ENCODE measurements at regions not wholly inside any gene's neighbourhood (a gene's known extent, or its start where the extent isn't known, plus 50 kb on each side); places are given as distances from the start of the nearest gene placed in this dataset.
A peak's percentile ranks its signal among the peaks of the same experiment; 100 is the strongest.

DNA sequence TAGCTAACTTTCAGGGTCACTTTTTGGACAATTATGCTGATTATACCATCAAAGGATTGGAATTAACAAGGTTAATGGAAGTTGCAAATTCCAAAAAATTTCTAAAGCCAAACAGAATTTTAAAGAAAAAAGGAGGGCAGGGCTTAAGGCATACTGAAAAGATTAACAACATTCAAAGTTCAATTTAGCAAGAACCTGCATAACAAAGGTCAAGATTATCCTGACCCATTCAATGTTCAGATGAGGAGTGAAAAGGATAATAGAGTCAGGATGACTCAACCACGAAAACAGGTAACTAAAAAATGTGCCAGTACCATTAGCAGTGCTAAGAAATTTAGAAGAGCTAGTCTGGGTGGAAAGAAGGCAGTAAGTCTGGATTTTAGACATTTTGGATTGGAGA, 139.8 kb upstream of the HNMT start:
- no peak for DNase-seq (ENCODE audit: low read depth)

DNA sequence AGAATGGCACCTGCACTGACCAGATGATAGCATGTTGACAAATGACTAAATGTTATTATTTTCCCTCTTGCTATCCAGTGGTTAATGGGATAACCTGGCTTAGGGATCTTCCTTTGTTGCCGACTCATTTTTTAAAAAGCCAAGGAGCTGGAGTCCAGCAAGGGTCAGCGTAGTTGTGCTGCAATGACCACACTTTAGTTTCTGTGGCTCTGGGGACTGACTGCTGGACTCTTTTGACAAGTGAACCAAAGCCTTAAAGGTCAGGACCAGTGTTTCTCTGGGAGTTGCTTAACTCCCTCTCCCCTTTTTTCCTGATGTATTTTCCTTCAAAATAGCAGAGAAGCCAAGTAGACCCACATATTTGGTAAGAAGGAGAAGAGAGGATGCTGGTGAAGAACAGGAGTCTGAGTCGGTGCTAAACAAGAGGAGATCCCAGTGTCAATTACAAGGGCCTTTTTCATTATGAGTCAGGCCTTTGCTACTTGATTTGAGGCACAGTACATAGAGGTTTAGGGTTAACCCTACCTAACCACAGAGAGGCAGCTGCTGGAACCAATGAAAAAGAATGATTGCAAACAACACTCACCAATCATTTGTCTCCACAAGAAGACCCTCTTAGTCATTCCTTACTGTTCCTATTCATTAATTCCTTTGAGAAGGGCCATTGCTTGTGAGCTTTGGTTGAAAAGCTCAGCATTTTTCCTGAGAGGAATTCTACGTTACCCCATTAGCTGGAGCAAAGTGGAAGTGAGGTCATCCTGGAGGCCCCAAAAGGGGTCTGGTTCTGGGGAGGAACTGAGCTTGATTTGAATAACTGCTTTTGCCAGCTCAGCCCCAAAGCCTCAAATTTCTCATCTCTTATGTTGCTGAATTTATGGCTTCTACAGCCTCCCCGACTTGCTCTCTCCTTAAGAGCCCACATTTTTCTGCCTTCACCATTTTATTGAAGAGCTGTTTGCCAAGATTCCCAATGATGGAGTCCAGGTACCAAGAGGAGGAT, 137.6 kb upstream of the HNMT start:
- no peak for DNase-seq (ENCODE audit: low read depth)

DNA sequence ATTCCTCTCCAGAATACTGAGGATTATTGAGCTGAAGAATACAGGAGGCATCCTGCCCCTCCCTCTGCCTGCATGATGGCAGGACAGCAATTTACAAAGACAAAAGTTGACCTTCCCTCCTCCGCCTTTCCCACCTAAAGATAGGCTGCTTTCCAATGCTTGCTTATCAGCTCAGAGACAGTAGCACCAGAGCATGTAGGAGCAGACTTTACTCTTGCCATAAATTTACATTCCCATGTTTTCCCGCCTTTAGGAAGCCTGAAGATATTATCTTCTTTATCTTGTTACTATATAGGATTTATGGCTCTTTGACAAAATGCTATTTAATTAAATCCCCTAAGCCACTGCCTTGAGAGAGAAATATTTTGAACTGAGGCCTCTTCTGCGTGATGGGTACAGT, 135.6 kb upstream of the HNMT start:
- no peak for DNase-seq (ENCODE audit: low read depth)

DNA sequence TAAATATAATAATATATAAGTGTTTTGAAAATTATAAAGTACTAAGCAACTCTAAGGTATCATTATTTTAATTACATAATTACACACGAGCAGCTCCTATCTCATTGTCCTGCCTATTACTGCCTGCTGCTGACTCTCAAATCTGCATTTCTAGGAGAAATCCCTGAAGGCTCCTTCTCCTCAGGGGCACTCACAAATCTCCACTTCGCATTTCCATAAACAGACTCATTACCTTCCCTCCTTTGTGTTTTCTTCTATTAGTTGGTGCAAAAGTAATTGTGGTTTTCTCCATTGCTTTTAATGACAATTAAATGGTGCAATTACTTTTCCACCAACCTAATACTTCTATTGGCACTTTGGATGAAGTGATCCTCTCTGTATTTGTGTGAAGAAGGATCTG, 135.0 kb upstream of the HNMT start:
- DNase-seq (ENCODE audit: low read depth): no peak

DNA sequence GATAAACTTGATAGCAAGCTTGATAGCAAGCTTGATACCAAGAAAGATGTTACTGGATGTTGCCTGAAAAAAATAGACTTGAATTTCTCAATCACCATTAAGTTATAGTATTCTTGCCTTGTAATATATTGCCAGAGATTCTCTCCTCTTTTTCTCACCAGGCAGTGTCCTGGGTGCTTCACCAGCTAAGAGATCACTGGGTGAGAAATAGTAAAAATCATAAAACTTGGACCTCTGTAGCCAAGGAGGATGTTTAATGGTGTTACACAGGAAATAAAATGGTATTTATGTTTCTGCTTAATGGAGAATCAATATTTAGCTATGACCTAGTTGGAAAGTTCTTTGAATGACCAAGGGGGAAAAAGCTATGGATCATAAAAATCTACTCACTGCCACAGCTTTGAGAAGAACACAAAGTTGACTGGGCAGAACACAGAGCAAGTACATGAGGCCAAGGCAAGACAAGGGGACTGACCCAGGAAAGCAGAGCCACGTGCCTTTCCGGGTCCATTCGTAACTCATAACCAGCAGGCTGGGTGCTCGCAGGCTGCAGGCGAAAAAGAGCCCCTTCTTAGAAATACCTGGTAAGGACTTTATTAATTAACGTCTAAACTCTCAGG, 129.4 kb upstream of the HNMT start:
- DNase-seq (ENCODE audit: low read depth): no peak

DNA sequence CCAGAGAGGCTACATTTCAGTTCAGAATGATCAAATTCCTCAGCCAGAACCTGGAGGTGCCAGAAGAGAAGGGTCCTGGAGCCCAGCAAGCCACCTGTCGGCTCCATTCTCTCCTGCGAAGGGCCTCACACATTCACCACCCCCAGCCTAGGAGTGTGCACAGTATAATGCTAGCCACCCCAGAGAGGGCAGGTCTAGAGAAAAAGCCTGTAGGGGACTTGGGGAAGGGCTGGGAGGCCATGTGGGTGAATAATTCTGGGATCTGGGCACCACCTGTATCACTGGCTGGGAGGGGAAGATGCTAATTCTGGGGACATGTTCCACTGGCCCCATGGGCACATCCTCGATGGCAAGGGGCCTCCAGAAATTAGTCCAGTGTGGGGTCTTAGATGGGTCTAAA, 127.6 kb upstream of the HNMT start:
- DNase-seq (ENCODE audit: low read depth): no peak

DNA sequence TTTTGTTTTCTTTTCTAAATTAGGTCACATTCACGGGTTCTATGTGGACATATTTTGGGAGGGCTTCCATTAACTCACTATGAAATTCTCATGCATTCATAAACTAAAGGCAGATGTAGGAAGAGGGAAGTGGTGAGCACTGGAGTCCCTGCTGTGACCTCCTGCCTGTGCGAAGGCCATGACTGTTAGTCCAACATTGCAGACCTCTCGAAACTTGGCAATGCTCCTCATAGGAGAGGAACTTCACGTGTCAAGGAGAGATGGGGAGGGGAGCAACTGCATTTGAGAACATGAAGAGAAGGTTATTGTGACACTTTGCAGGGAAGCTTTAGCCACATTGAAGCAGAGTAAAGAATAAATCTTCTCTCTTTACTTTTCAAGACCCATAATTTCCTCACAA, 126.4 kb upstream of the HNMT start:
- DNase-seq (ENCODE audit: low read depth): no peak

DNA sequence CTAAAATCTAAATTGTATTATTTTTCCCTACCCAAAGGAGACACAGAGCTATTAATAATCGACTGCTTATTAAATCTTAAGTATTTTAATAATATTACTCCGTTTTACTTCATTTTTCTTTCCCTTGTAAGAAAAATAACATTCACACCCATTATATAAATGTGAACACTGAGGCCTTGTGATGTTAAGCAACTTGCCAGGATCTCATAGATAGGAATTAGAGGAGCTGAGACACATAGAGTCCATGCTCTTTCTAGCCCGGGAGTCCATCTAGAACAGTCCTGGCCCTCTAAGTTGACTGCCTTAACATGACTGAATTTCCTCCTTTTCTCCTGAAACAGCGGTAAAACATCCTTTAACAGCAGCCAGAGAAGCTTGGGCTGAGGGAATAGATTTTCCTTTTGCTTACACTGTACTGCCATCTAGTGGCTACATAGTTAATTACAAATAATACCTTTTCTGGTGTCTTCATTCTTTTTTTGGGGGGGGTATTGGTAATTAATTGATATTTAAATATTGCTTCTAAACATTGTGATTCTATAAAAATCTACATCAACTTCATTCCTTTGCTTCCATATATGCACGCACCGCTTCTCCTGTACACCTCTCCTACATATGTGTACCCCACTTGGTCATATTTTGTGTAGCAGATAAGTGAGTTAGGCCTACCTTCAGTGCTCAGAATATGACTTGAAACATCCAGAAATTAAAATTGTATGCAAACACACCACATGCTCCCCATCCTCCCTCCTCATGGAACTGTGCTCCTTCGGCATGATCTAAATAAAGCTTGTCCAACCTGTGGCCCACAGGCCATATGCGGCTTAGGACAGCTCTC, 125.8 kb upstream of the HNMT start:
- DNase-seq (ENCODE audit: low read depth): peak; percentile 60

DNA sequence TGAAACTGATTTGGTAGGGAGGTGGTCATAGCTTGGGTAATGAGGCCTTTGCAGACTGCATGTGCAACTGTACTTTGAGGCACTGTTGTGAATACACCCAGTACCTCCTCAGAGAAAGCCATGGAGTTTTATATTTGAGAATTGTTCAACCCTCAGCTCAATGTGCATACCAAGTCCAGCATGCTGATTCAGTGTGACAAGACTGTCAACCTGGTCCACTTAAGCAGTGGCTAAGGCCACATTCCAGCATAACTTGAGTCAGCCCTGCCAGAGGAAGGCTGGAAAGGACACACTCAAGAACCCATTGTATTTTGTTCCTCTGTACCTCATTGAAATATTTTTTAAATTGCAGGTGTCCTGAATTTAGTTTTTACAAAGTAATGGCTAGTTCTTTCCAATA, 121.8 kb upstream of the HNMT start:
- no peak for DNase-seq (ENCODE audit: low read depth)

DNA sequence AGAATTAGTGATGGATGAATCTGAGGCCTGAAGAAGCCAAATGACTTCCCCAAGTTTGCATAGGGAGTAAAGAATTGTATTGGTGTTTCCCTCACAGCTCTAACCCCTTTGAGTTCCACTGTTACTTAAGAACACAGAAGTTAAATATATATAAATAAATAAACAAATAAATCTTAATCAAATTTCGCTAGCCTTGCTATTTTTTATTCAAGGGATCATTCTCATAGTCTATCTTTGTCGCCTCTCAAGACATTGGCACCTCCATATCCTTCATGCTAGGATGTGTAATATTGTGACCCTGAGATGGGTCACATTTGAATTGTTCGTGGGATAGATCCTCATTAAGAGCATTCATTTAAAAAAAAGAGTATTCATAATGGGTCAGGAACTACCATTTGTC, 121.3 kb upstream of the HNMT start:
- DNase-seq (ENCODE audit: low read depth): no peak

DNA sequence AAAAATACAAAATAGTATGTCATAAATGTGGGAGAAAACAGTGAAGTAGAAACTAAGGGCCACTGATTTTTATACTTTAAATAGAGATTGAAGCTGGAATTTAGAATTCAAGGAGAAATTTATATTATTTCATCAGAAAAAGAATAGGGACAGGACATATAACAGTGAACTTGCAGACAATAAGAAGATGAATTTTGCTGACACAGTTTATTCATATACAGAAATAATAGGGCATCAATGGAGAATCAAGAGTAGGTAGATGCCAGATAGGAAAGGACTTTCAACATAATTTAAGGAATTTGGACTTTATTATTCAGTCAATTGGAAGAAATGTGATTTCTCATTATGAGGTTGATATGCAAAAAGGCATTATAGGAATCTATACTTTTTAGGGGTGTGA, 118.9 kb upstream of the HNMT start:
- DNase-seq (ENCODE audit: low read depth): no peak

DNA sequence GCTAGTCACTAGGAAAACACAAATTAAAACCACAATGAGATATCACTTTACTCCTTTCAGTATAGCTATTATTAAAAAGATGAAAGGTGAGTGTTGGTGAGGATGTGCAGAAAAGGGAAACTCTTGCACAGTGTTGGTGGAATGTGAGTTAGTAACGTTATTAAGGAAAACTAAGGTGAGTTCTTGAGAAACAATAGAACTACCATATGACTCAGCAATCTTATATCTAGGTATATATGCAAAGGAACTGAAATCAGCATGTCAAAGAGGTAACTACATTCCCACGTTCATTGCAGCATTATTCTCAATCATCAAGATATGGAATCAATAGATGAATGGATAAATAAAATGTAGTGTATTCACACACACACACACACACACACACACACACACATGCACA, 117.3 kb upstream of the HNMT start:
- no peak for DNase-seq (ENCODE audit: low read depth)

DNA sequence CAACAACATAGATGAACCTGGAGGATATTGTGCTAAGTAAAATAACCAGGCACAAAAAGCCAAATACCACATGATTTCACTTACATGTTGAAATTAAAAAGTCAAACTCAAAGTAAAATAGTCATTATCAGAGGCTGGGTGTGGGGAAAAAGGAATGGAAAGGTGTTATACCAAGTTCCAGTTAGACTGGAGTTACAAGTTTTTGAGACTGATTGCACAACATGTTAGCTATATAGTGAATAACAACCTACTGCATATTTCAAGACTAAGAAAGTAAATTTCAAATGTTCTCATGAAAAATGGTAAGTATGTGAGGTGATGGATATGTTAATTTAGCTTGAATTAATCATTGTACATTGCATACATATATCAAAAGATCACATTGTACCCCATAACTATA, 116.8 kb upstream of the HNMT start:
- no peak for DNase-seq (ENCODE audit: low read depth)

DNA sequence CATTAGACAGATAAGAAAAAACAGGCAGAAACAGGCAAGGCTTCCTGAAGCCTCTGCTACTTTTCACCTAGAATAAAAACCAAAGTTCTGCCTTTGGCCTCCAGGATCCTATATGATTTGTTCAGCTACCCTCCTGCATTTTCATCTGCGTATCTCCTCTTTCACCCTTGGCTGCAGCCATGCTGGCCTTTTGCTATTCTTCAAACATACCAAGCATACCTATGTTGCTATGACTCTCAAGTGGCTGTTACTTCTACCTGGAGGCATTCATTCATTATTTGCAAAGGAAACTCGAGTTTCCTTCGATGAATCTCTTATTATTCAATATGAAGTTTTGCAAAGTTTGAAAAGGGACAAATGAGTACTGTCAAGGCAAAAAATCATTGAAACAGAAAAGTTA, 106.4 kb upstream of the HNMT start:
- no peak for DNase-seq (ENCODE audit: low read depth)

DNA sequence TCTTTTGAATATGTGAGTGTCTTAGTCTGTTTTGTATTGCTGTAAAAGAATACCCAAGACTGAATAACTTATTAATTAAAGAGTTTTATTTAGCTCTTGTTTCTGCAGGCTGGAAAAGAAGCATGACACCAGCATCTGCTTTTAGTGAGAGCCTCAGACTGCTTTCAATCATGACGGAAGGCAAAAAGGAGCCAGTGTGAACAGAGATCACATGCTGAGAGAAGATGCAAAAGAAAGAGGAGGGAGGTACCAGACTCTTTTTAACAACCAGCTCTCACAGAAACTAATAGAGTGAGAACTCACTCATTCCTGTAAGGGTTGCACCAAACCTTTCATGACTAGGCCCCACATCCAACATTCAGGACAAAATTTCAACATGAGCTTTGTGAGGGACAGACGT, 101.6 kb upstream of the HNMT start:
- DNase-seq (ENCODE audit: low read depth): no peak

DNA sequence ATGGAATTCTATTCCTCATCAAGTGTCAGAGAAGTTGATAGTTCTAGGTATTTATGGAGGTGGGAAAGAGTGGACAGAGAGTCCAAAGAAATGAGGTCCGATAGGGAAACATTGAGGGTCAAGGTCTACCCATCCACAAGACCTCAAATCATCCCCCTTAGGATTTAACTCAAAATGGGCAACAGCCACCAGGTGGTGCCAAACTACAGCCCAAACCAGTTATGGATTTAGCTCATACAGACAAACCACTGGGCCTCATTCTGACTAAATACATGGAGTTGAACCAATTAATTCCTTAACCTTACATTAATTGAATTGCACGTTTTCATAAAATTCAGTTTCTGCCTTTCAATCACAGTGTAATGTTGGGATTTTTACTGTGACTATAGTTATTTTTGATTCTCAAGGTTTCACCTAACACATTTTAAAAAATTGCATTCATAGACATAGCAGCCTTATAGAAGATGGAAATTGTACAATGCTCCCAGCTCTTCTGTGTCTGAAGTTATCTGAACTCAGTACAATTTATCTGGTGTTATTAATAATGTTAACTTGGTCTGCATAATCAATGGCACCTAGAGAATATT, 98.2 kb upstream of the HNMT start:
- peak; percentile 58 for DNase-seq (ENCODE audit: low read depth)

DNA sequence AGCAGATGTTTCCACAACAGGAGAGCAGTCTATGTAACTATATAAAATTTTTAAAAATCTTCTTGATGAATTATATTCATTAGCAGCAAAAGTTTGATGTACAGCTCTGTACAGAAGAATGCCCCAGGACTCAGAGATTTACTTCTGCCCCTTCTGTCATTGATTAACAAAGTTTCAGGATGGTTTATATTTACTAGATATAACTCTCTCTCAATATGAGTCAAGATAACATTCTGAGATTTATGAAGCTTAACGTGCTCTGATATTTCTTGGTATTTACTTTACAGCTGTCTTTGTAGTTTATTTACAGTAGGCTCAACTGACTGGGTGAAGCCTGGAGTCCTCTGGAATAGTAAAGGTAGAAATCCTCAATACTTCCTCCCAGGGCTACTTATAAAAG, 93.6 kb upstream of the HNMT start:
- no peak for DNase-seq (ENCODE audit: low read depth)

DNA sequence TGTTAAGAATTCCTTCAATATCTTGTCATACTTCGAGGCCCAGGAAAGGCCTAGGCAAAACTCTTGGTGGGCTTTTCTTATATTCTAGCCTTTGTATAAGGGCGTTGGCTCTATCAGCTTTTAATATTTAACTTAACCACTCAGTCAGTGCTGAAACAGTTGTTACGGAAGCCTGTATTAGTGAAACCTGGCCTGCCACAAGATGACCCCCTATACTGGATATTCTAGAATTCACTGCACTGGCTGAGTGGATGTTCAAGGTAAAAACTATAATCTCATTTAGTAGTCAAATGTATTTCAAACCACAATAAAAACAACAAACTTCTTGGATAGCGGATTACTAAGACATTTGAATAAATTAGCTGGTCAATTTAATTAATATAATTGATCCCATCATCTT, 91.7 kb upstream of the HNMT start:
- DNase-seq (ENCODE audit: low read depth): no peak

DNA sequence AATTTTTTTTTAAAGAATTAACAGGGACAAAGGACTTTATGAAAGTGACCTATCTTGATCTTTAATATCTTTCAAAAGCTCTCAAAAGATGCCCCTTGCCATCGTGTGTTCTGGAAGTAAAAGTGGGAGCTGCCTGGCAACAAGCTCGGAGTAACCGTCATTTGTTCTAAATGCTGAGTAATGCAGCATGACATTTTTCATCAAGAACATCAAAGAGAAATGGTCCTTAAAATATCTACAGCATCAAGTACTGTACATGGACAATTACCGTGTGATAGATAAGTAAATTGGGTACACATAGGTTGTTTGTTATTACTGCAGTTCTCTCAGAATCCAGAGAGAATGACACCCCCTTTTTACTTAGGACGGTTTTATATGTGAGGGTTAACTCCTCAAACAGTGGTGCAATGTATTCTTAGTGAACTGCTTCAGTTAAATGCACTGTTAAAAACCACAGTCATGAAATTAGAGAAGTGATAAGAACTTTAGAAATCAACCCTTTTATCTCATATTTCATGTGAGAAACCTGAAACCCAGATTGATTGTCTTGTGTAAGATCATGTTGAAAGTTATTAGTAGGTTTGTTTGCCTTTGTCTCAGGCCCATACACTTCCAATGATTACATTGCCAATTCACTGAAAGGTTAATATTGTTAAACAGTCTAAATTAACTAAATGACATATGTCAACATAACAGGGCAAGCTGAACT, 90.6 kb upstream of the HNMT start:
- DNase-seq (ENCODE audit: low read depth): no peak

DNA sequence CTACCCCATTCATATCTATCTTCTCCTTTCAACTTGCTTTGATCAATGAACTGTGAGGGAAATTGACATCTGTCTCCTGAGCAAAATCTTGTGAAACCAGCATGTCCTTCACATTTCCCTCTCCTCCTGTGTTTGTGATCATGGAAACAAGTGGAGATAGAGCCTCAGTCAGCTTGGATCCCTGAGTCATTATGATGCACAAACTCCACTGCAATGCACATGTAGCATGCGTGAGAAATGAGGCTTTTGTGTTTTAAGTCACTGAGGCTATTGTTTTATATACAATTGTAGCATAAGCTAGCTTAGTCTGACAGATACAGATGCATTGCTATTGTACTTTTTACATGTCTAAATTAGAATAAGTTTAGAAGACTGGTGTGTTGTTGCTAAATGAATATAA, 85.2 kb upstream of the HNMT start:
- DNase-seq (ENCODE audit: low read depth): no peak

DNA sequence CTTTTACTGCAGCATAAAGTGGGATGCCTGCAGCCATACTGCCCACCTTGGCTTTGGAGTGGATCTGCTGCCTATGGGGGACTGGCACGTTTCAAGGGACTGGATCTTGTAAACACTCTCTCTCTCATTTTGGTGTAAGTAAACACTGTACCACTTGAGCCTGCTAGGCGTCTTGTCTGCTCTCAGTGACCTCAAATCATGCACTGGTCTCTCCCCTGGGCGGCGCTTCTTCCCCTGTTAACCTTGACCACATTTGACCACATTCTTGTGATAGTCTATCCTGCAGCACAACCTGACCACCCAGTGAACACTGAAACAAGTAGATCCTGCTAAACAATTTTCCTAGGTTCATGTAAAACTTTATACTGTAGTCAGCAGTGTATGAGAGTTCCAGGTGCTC, 82.6 kb upstream of the HNMT start:
- no peak for DNase-seq (ENCODE audit: low read depth)
